Panc1 (cell line): ENCODE measurements at regions not wholly inside any gene's neighbourhood (a gene's known extent, or its start where the extent isn't known, plus 50 kb on each side); places are given as distances from the start of the nearest gene placed in this dataset.

ENCODE experiments used
- ATAC-seq: fragments of 200-7000 bp; cut with Tn5 transposase; 2 replicates; pipeline ENCODE4 v1.9.1; 2020; ENCODE audit warnings: mild to moderate bottlenecking, moderate library complexity
- BruUV-seq: library from RNA; stranded (reverse); fragments of 400-500 nt; replicated peaks from 2 replicates; lab custom pipeline; 2021; lab: Mats Ljungman, UMichigan
- CTCF ChIA-PET: fragments of 300-600 bp; sonication (Branson Sonifier 250); formaldehyde crosslinking; loops from one replicate; lab custom pipeline; 2022; ENCODE audit warnings: antibody characterized with exemption; lab: Charles Lee
- POLR2A ChIA-PET: fragments of 300-600 bp; sonication (Branson Sonifier 250); formaldehyde crosslinking; loops from one replicate; lab custom pipeline; 2022; ENCODE audit warnings: antibody characterized with exemption; lab: Charles Lee
- DNase-seq: peaks from one replicate; pipeline ENCODE4 v3.0.0-alpha.2; 2010; ENCODE audit warnings: low read depth, low spot score
- H3K27ac ChIP-seq: 2 replicates; pipeline ENCODE4 v1.5.1; 2011; ENCODE audit warnings: mild to moderate bottlenecking, low read length, inconsistent platforms
- H3K27me3 ChIP-seq: fragments of 200-500 bp; sonication (Bioruptor generic); 2 replicates; pipeline ENCODE4 v1.6.0; 2014; ENCODE audit warnings: low read length, inconsistent platforms; ENCODE audit not compliant: control insufficient read depth, insufficient read depth
- H3K36me3 ChIP-seq: fragments of 200-500 bp; sonication (Bioruptor generic); 2 replicates; pipeline ENCODE4 v1.5.1; 2014; ENCODE audit warnings: inconsistent platforms, mild to moderate bottlenecking, low read length, moderate library complexity; ENCODE audit not compliant: control insufficient read depth, insufficient read depth
- H3K4me1 ChIP-seq: 2 replicates; pipeline ENCODE4 v1.5.1; 2011; ENCODE audit warnings: inconsistent platforms, mild to moderate bottlenecking, low read length, moderate library complexity; ENCODE audit not compliant: control insufficient read depth, insufficient read depth
- H3K4me3 ChIP-seq, 2 experiments: 2 replicates each; pipeline ENCODE4 v1.5.1; 2011 to 2012; ENCODE audit warnings: low read depth in 2 of 2, low read length in 2 of 2, mild to moderate bottlenecking in 2 of 2, inconsistent platforms in 1 of 2, moderate library complexity in 1 of 2
- H3K9me3 ChIP-seq: fragments of 200-500 bp; sonication (Bioruptor generic); 2 replicates; pipeline ENCODE4 v1.5.1; 2014; ENCODE audit warnings: low read depth, mild to moderate bottlenecking, inconsistent platforms, low read length, moderate library complexity; ENCODE audit not compliant: control insufficient read depth, insufficient read depth
- CTCF ChIP-seq: fragments of 450-650 bp; IDR thresholded peaks from 2 replicates; pipeline ENCODE4 v1.5.1; 2017; ENCODE audit warnings: mild to moderate bottlenecking
- POLR2AphosphoS5 ChIP-seq: IDR thresholded peaks from 2 replicates; pipeline ENCODE4 v1.6.1; 2012; ENCODE audit warnings: mild to moderate bottlenecking, low read depth, low read length, moderate library complexity
- REST ChIP-seq, 2 experiments: IDR thresholded peaks; 2 replicates each; pipeline ENCODE4 v1.6.1; 2011 to 2012; ENCODE audit warnings: low read depth in 2 of 2, control low read depth in 1 of 2, low read length in 1 of 2, mild to moderate bottlenecking in 1 of 2, moderate library complexity in 1 of 2; ENCODE audit not compliant: insufficient read depth in 1 of 2
- SIN3A ChIP-seq: IDR thresholded peaks from 2 replicates; pipeline ENCODE4 v1.6.1; 2012; ENCODE audit warnings: low read depth, mild to moderate bottlenecking, low read length, moderate library complexity, borderline replicate concordance; ENCODE audit not compliant: insufficient read depth
- TCF7L2 ChIP-seq: IDR thresholded peaks from 2 replicates; pipeline ENCODE4 v1.6.1; 2011; ENCODE audit warnings: mild to moderate bottlenecking, low read depth, low read length, inconsistent platforms
- in situ Hi-C: cut with HindIII; loops from 2 replicates; pipeline ENCODE4 v1.10.0; 2016; ENCODE audit warnings: low sequenced_read_pairs, low pct_unique_long_range_greater_than_20kb
- intact Hi-C: fragments of 100-400 bp; cut with micrococcal nuclease; formaldehyde crosslinking; loops from one replicate; pipeline ENCODE4 v1.10.0; 2022; ENCODE audit not compliant: unreplicated experiment

- BruUV-seq, result no TSS peak
- intact Hi-C loops (no loop called here), in situ Hi-C loops (no loop called here)
- ATAC-seq (no peak), DNase-seq (no peak)
- Histone ChIP-seq H3K9me3 (no peaks in the 10 kb centered on the region), H3K4me3 (no peak overlapping the region), H3K27me3 (no peaks in the 10 kb centered on the region), H3K4me1 (no peaks in the 10 kb centered on the region), H3K36me3 (no peaks in the 10 kb centered on the region), H3K27ac (no peak overlapping the region)
- TF ChIP-seq POLR2AphosphoS5, result no peak
- ChIA-PET CTCF (no interaction called here), POLR2A (no interaction called here)
These were observed 1372.1 kb downstream of the EPHA7 start for GRCh38 chr6:92047152-92047850.

- ATAC-seq, result no peak
- POLR2A ChIA-PET, result no interaction called here
- in situ Hi-C loops, result no loop called here
These were observed 1375.0 kb downstream of the EPHA7 start for GRCh38 chr6:92044312-92044711.

More at GRCh38 chr6:92044312-92044711, 1375.0 kb downstream of the EPHA7 start:
- no peaks in the 10 kb centered on the region for H3K36me3 ChIP-seq
- no peak for TF ChIP-seq TCF7L2
- TF ChIP-seq POLR2AphosphoS5, result no peak
- no peak for TF ChIP-seq CTCF
- no peak for TF ChIP-seq SIN3A
- no peak for TF ChIP-seq REST (IDR thresholded peaks at IDR 0.05; ENCODE audit: insufficient read depth in 1 of 2, low read depth in 2 of 2, low read length in 1 of 2)
- H3K4me1 ChIP-seq, result no peaks in the 10 kb centered on the region
- no TSS peak for BruUV-seq
- H3K9me3 ChIP-seq, result no peaks in the 10 kb centered on the region
- no peak for DNase-seq
- no peak overlapping the region for H3K4me3 ChIP-seq
- H3K27me3 ChIP-seq, result no peaks in the 10 kb centered on the region
- intact Hi-C loops, result no loop called here
- H3K27ac ChIP-seq, result no peak overlapping the region
- CTCF ChIA-PET, result no interaction called here
